K562 (cell line): ENCODE measurements at regions not wholly inside any gene's neighbourhood (a gene's known extent, or its start where the extent isn't known, plus 50 kb on each side); places are given as distances from the start of the nearest gene placed in this dataset.

Source experiments
- ATAC-seq: fragments of 200-7000 bp; cut with Tn5 transposase; 3 replicates; pipeline ENCODE4 v1.9.1; 2020; ENCODE audit warnings: moderate library complexity
- BruUV-seq: library from RNA; stranded (reverse); fragments of 400-500 nt; replicated peaks from 2 replicates; lab custom pipeline; 2021; lab: Mats Ljungman, UMichigan
- CTCF ChIA-PET: fragments of 300-600 bp; formaldehyde crosslinking; extraction: SDS; loops from one replicate; lab custom pipeline; 2021; ENCODE audit warnings: low intra/inter-chr PET ratio; lab: Yijun Ruan, JAX
- POLR2A ChIA-PET: fragments of 300-600, 350-650 bp; sonication (Branson Sonifier 250); formaldehyde crosslinking; extraction: SDS; loops from one replicate; lab custom pipeline; 2021; ENCODE audit warnings: antibody characterized with exemption, inconsistent platforms; lab: Yijun Ruan, JAX
- DNase-seq, 4 experiments: peaks; one replicate each; pipeline versions ENCODE4 v3.0.0 to v3.0.0-alpha.2; 2011 to 2018; ENCODE audit warnings: low spot score in 3 of 4, mixed read lengths in 3 of 4; ENCODE audit errors: extremely low read depth in 1 of 4
- FAIRE-seq: peaks from 2 replicates; lab custom pipeline; 2011; peaks lifted over from hg19 to GRCh38; lab: Jason Lieb, UNC
- H2AFZ ChIP-seq: 2 replicates; pipeline ENCODE4 v1.6.0; 2011; ENCODE audit warnings: low read depth, low read length, control low read depth, inconsistent platforms
- H3K27ac ChIP-seq: fragments of 200-600 bp; 3 replicates; pipeline ENCODE4 v1.8.0; 2011; ENCODE audit warnings: low read depth, mild to moderate bottlenecking, control low read depth, inconsistent platforms, low read length, moderate library complexity, mixed read lengths; ENCODE audit errors: extremely low read depth
- H3K27me3 ChIP-seq, 2 experiments: fragments of 300-600 bp in 1 of 2; 2 replicates in 1 of 2; 3 replicates in 1 of 2; pipeline versions ENCODE4 v1.6.0 to v1.8.0; 2011; ENCODE audit warnings: inconsistent platforms in 2 of 2, low read length in 2 of 2, mild to moderate bottlenecking in 1 of 2, mixed read lengths in 1 of 2, moderate library complexity in 1 of 2; ENCODE audit not compliant: control insufficient read depth in 2 of 2, insufficient read depth in 2 of 2
- H3K36me3 ChIP-seq: fragments of 300-600 bp; 3 replicates; pipeline ENCODE4 v1.8.0; 2011; ENCODE audit warnings: mild to moderate bottlenecking, low read length, inconsistent platforms; ENCODE audit not compliant: control insufficient read depth, insufficient read depth
- H3K4me1 ChIP-seq, 2 experiments: fragments of 200-600 bp in 1 of 2; replicated peaks in 1 of 2; 2 replicates in 1 of 2; 3 replicates in 1 of 2; pipeline versions ENCODE4 v1.5.1 to v1.8.0; 2011; ENCODE audit warnings: inconsistent platforms in 2 of 2, low read length in 2 of 2, mild to moderate bottlenecking in 1 of 2, mixed read lengths in 1 of 2, moderate library complexity in 1 of 2; ENCODE audit not compliant: control insufficient read depth in 2 of 2, insufficient read depth in 2 of 2
- H3K4me2 ChIP-seq: 2 replicates; pipeline ENCODE4 v1.6.1; 2011; ENCODE audit warnings: low read length, control low read depth, inconsistent platforms, mixed read lengths; ENCODE audit not compliant: insufficient read depth
- H3K4me3 ChIP-seq: fragments of 200-600 bp; sonication (generic), shearing (Covaris generic); 2 replicates; pipeline ENCODE4 v1.5.1; 2016; ENCODE audit warnings: control low read depth, inconsistent platforms
- H3K79me2 ChIP-seq: fragments of 200-600 bp; 3 replicates; pipeline ENCODE4 v1.8.0; 2011; ENCODE audit warnings: low read length, inconsistent platforms; ENCODE audit not compliant: control insufficient read depth, insufficient read depth
- H3K9ac ChIP-seq, 2 experiments: 2 replicates each; pipeline versions ENCODE4 v1.6.0 to v1.6.1; 2011; ENCODE audit warnings: low read depth in 2 of 2, low read length in 2 of 2, control low read depth in 1 of 2, inconsistent platforms in 1 of 2, mild to moderate bottlenecking in 1 of 2, mixed read lengths in 1 of 2; ENCODE audit not compliant: insufficient read depth in 1 of 2
- H3K9me1 ChIP-seq: one replicate; pipeline ENCODE4 v1.6.0; 2011; ENCODE audit warnings: inconsistent platforms, mild to moderate bottlenecking, low read length, moderate library complexity; ENCODE audit not compliant: control insufficient read depth, insufficient read depth
- H3K9me3 ChIP-seq: replicated peaks from 2 replicates; pipeline ENCODE4 v1.5.1; 2011; ENCODE audit warnings: low read depth, low read length, inconsistent platforms; ENCODE audit not compliant: control insufficient read depth, insufficient read depth
- H4K20me1 ChIP-seq: replicated peaks from 2 replicates; pipeline ENCODE4 v1.6.1; 2011; ENCODE audit warnings: low read length, inconsistent platforms, mixed read lengths; ENCODE audit not compliant: control insufficient read depth, insufficient read depth
- EP400 ChIP-seq: fragments of 450-650 bp; IDR thresholded peaks from 2 replicates; pipeline ENCODE4 v1.6.1; 2017; ENCODE audit warnings: antibody characterized with exemption, mild to moderate bottlenecking, moderate library complexity
- KAT7 ChIP-seq: sonication (generic); formaldehyde crosslinking; IDR thresholded peaks from 2 replicates; pipeline ENCODE4 v1.8.0; 2022; ENCODE audit warnings: missing genetic modification reagents, mild to moderate bottlenecking, borderline replicate concordance
- NCOA6 ChIP-seq: fragments of 450-650 bp; IDR thresholded peaks from 2 replicates; pipeline ENCODE4 v1.6.1; 2017; ENCODE audit warnings: mild to moderate bottlenecking
- NFXL1 ChIP-seq: fragments of 450-650 bp; formaldehyde crosslinking; IDR thresholded peaks from 2 replicates; pipeline ENCODE4 v1.4.0; 2021; ENCODE audit warnings: mild to moderate bottlenecking
- PHF8 ChIP-seq: fragments of 200-600 bp; sonication (generic); IDR thresholded peaks from 2 replicates; pipeline ENCODE4 v1.6.1; 2012; ENCODE audit warnings: mixed run types, mild to moderate bottlenecking, inconsistent platforms, low read length, moderate library complexity, borderline replicate concordance
- WGBS: fragments of 100-300 bp; shearing (Covaris generic); methylation state at CpG from one replicate; pipeline ENCODE4 v1.1.6; 2016; ENCODE audit warnings: low coverage, mixed read lengths; ENCODE audit not compliant: insufficient coverage; ENCODE audit errors: missing lambda C conversion rate; 5-methylcytosine and 5-hydroxymethylcytosine counted together
- in situ Hi-C: fragments of 300-500 bp; cut with MboI; formaldehyde crosslinking; loops from 4 replicates; pipeline ENCODE4 v1.15.0; 2018; ENCODE audit warnings: inconsistent platforms, mixed read lengths
- intact Hi-C: fragments of 100-400 bp; cut with micrococcal nuclease; formaldehyde crosslinking; loops from 2 replicates; pipeline ENCODE4 v1.14.2; 2022
- TF ChIP-seq, protein P1 (sequence below): sonication (generic); IDR thresholded peaks from 2 replicates; pipeline ENCODE4 v1.6.1; 2016
- TF ChIP-seq, protein P2 (sequence below): fragments of 200-800 bp; sonication (Bioruptor generic); IDR thresholded peaks from 2 replicates; pipeline ENCODE4 v1.6.1; 2016; ENCODE audit warnings: missing genetic modification characterization, missing compliant biosample characterization
- TF ChIP-seq, protein P3 (sequence below): fragments of 450-650 bp; formaldehyde crosslinking; IDR thresholded peaks from 2 replicates; pipeline ENCODE4 v1.4.0; 2022; ENCODE audit warnings: missing genetic modification characterization

DNA sequence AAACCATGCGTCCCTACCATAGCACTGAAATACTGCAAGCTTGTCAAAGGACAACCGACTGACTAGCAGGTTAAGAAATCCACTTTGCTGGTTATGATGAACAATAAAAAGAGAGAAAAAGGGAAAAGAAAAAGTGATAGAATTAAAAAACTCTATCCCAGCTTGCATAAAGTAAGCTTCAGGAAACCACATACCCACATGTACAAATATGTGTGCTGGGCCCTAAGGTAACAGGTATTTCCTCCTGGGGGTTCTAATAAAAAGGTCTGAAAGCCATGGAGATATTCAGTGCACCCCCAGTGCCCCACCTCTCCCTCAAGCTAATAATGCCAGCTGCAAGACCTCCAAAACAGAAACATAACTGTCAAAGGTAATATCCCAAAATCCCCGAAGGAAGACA lies 248.6 kb upstream of the KLF14 start:
- Histone ChIP-seq H3K27ac (no peak overlapping the region), H4K20me1 (no peaks in the 10 kb centered on the region), H3K9me1 (peaks cover 2% of the 10 kb centered on the region), H3K4me2 (no peak overlapping the region), H3K4me1 (no peaks in the 10 kb centered on the region; a peak in 1 of 5 replicates), H2AFZ (no peak overlapping the region), H3K4me3 (no peak overlapping the region), H3K36me3 (no peaks in the 10 kb centered on the region), H3K79me2 (no peaks in the 10 kb centered on the region), H3K9me3 (no peaks in the 10 kb centered on the region), H3K9ac (no peak overlapping the region), H3K27me3 (no peaks in the 10 kb centered on the region)
- CTCF ChIA-PET: interaction anchor here (1.3 to 1.6 kb wide), 2 partner anchors 25 to 58 kb away, joined by 3 to 7 read pairs; no protein-coding TSS in a partner anchor
- in situ Hi-C loops: no loop called here
- intact Hi-C loops: loop anchor here (1.0 kb wide), 3 partner anchors 25 to 531 kb away; no protein-coding TSS in a partner anchor
- DNase-seq (no peak), ATAC-seq (no peak), FAIRE-seq (no peak)
- 12% methylated on average over 3 of the region's 3 CpGs for WGBS
- TF ChIP-seq, protein P1, sequence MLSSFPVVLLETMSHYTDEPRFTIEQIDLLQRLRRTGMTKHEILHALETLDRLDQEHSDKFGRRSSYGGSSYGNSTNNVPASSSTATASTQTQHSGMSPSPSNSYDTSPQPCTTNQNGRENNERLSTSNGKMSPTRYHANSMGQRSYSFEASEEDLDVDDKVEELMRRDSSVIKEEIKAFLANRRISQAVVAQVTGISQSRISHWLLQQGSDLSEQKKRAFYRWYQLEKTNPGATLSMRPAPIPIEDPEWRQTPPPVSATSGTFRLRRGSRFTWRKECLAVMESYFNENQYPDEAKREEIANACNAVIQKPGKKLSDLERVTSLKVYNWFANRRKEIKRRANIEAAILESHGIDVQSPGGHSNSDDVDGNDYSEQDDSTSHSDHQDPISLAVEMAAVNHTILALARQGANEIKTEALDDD: peak; percentile 25; the same call in 1 of the 2 replicates
- TF ChIP-seq NCOA6: no peak
- POLR2A ChIA-PET: interaction anchor here (1.0 to 1.7 kb wide), 2 partner anchors 11 to 87 kb away, joined by 3 to 7 read pairs; no protein-coding TSS in a partner anchor
- no TSS peak for BruUV-seq

DNA sequence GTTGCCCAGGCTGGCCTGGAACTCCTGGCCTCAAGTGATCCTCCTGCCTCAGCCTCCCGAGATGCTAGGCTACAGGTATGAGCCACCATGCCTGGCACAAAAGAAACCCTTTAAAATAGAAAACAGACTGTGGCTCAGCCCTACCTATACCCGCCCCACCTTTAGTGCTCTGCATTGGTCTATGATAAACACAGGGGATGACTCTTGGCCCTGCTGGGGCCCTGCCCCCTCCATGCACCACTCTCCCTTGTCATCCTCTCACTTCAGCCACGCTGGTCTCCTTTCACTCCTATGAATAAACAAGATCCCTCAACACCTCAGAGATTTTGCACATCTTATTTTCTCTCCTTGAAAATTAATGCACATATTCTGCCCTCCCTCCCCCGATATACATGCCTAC lies 251.4 kb upstream of the KLF14 start:
- no TSS peak for BruUV-seq
- FAIRE-seq: no peak
- ChIA-PET CTCF (no interaction called here), POLR2A (interaction anchor here (0.7 kb wide), 1 partner anchor 567 kb away, joined by 4 read pairs; no protein-coding TSS in a partner anchor)
- Histone ChIP-seq H4K20me1 (no peaks in the 10 kb centered on the region), H3K9me3 (no peaks in the 10 kb centered on the region), H3K27ac (no peak overlapping the region), H3K4me2 (no peak overlapping the region), H3K4me3 (no peak overlapping the region), H3K36me3 (no peaks in the 10 kb centered on the region), H3K9me1 (peaks cover 2% of the 10 kb centered on the region), H3K4me1 (no peaks in the 10 kb centered on the region; a peak in 1 of 5 replicates), H3K9ac (no peak overlapping the region), H3K27me3 (no peaks in the 10 kb centered on the region), H3K79me2 (no peaks in the 10 kb centered on the region), H2AFZ (no peak overlapping the region)
- in situ Hi-C loops: no loop called here
- no peak for ATAC-seq
- WGBS: 35% methylated on average over 4 of the region's 4 CpGs
- DNase-seq: no peak
- intact Hi-C loops: no loop called here
- no peak for TF ChIP-seq NFXL1
- no peak for TF ChIP-seq EP400
- TF ChIP-seq, protein P2, sequence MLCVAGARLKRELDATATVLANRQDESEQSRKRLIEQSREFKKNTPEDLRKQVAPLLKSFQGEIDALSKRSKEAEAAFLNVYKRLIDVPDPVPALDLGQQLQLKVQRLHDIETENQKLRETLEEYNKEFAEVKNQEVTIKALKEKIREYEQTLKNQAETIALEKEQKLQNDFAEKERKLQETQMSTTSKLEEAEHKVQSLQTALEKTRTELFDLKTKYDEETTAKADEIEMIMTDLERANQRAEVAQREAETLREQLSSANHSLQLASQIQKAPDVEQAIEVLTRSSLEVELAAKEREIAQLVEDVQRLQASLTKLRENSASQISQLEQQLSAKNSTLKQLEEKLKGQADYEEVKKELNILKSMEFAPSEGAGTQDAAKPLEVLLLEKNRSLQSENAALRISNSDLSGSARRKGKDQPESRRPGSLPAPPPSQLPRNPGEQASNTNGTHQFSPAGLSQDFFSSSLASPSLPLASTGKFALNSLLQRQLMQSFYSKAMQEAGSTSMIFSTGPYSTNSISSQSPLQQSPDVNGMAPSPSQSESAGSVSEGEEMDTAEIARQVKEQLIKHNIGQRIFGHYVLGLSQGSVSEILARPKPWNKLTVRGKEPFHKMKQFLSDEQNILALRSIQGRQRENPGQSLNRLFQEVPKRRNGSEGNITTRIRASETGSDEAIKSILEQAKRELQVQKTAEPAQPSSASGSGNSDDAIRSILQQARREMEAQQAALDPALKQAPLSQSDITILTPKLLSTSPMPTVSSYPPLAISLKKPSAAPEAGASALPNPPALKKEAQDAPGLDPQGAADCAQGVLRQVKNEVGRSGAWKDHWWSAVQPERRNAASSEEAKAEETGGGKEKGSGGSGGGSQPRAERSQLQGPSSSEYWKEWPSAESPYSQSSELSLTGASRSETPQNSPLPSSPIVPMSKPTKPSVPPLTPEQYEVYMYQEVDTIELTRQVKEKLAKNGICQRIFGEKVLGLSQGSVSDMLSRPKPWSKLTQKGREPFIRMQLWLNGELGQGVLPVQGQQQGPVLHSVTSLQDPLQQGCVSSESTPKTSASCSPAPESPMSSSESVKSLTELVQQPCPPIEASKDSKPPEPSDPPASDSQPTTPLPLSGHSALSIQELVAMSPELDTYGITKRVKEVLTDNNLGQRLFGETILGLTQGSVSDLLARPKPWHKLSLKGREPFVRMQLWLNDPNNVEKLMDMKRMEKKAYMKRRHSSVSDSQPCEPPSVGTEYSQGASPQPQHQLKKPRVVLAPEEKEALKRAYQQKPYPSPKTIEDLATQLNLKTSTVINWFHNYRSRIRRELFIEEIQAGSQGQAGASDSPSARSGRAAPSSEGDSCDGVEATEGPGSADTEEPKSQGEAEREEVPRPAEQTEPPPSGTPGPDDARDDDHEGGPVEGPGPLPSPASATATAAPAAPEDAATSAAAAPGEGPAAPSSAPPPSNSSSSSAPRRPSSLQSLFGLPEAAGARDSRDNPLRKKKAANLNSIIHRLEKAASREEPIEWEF (CRISPR knock-in tag): no peak
- TF ChIP-seq KAT7 (CRISPR knock-in tag): no peak
- TF ChIP-seq, protein P3, sequence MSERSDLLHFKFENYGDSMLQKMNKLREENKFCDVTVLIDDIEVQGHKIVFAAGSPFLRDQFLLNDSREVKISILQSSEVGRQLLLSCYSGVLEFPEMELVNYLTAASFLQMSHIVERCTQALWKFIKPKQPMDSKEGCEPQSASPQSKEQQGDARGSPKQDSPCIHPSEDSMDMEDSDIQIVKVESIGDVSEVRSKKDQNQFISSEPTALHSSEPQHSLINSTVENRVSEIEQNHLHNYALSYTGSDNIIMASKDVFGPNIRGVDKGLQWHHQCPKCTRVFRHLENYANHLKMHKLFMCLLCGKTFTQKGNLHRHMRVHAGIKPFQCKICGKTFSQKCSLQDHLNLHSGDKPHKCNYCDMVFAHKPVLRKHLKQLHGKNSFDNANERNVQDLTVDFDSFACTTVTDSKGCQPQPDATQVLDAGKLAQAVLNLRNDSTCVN (CRISPR knock-in tag): no peak
- 0 out of 2 replicates have a peak, but pooled peaks have one; percentile 1 for TF ChIP-seq PHF8
